ENCODE measurements at regions not wholly inside any gene's neighbourhood (a gene's known extent, or its start where the extent isn't known, plus 50 kb on each side); places are given as distances from the start of the nearest gene placed in this dataset.

DNA sequence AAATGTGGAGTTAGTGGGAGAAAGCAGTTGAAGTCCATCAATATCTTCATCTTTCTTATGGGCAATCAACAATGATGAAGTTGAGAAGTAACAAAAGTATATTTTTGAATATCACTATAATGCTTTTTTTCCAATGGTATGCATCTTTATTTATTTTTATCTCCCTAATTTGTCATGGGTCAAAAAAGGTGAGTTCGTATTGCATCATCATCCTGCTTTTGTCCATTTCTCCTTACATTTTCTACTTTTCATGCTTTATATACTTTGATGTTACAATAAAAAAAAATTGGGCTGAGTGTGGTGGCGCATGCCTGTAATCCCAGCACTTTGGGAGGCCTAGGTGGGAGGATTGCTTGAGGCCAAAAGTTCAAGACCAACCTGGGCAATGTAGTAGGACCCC lies 101.2 kb upstream of the STXBP5 start:
- Mint-ChIP-seq H3K36me3 (ENCODE audit: insufficient read depth, unreplicated experiment) (no peaks in the 10 kb centered on the region), H3K4me1 (ENCODE audit: low read depth, unreplicated experiment) (peaks cover 9% of the 10 kb centered on the region), H3K27ac (ENCODE audit: unreplicated experiment) (no peak overlapping the region), H3K9me3 (ENCODE audit: low read depth, unreplicated experiment) (no peaks in the 10 kb centered on the region), H3K27me3 (ENCODE audit: unreplicated experiment) (no peaks in the 10 kb centered on the region), H3K4me3 (ENCODE audit: low read depth, unreplicated experiment) (no peak overlapping the region)
- TF ChIP-seq CTCF (IDR thresholded peaks at IDR 0.05; ENCODE audit: unreplicated experiment): no peak
- CTCF ChIA-PET: no interaction called here
- BruUV-seq (replicated peaks): no TSS peak
- no peak for DNase-seq
- intact Hi-C loops (cut with micrococcal nuclease; ENCODE audit: unreplicated experiment): no loop called here

DNA sequence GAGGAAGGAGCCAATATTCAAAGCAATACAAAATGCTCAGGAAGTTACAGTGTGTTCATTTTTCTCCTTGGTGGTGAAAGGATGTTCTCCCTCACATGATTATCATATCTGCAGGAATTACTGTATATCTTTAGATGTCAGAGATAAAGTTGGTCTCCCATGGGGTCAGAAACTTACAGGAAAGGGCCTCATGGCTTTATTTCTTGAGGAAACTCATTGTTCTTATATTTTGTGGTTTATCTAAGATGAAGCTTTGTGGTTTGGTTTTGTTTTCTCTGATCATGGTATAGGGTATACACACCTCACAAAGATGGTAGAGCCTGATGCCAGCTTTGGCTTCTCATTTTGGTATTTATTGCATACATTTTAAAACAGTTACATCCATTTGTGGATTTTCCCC lies 100.5 kb upstream of the STXBP5 start:
- intact Hi-C loops (cut with micrococcal nuclease; ENCODE audit: unreplicated experiment): no loop called here
- no peaks in the 10 kb centered on the region for H3K36me3 Mint-ChIP-seq (ENCODE audit: insufficient read depth, unreplicated experiment)
- no peaks in the 10 kb centered on the region for H3K27me3 Mint-ChIP-seq (ENCODE audit: unreplicated experiment)
- peaks cover 9% of the 10 kb centered on the region for H3K4me1 Mint-ChIP-seq (ENCODE audit: low read depth, unreplicated experiment)
- no peaks in the 10 kb centered on the region for H3K9me3 Mint-ChIP-seq (ENCODE audit: low read depth, unreplicated experiment)
- H3K27ac Mint-ChIP-seq (ENCODE audit: unreplicated experiment): no peak overlapping the region
- CTCF ChIA-PET: no interaction called here
- no peak for DNase-seq
- no TSS peak for BruUV-seq (replicated peaks)
- no peak overlapping the region for H3K4me3 Mint-ChIP-seq (ENCODE audit: low read depth, unreplicated experiment)
- no peak for TF ChIP-seq CTCF (IDR thresholded peaks at IDR 0.05; ENCODE audit: unreplicated experiment)

DNA sequence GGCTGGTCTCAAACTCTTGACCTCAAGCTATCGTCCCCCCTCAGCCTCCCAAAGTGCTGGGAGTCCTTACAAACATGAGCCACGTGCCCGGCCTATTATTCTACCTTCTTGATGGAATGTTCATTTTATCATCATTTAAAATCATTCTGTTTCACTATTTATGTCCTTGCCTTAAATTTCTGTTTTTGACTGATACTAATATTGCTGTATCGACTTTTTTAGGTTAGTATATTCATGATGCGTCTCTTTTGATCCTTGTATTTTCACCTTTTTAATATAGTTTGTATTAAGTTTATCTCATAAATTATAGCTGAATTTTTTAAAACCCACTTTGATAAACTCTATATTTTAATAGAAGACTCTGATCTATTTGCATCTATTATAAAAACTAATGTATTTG lies 98.4 kb upstream of the STXBP5 start:
- no peak for TF ChIP-seq CTCF (IDR thresholded peaks at IDR 0.05; ENCODE audit: unreplicated experiment)
- Mint-ChIP-seq H3K27ac (ENCODE audit: unreplicated experiment) (no peak overlapping the region), H3K36me3 (ENCODE audit: insufficient read depth, unreplicated experiment) (no peaks in the 10 kb centered on the region), H3K4me3 (ENCODE audit: low read depth, unreplicated experiment) (no peak overlapping the region), H3K27me3 (ENCODE audit: unreplicated experiment) (no peaks in the 10 kb centered on the region), H3K4me1 (ENCODE audit: low read depth, unreplicated experiment) (peaks cover 9% of the 10 kb centered on the region), H3K9me3 (ENCODE audit: low read depth, unreplicated experiment) (no peaks in the 10 kb centered on the region)
- CTCF ChIA-PET: no interaction called here
- BruUV-seq (replicated peaks): no TSS peak
- intact Hi-C loops (cut with micrococcal nuclease; ENCODE audit: unreplicated experiment): no loop called here
- DNase-seq: no peak

- DNase-seq: no peak
- no peak for TF ChIP-seq CTCF (IDR thresholded peaks at IDR 0.05; ENCODE audit: unreplicated experiment)
- intact Hi-C loops (cut with micrococcal nuclease; ENCODE audit: unreplicated experiment): no loop called here
- CTCF ChIA-PET: interaction anchor here (0.8 kb wide), 1 partner anchor 26 kb away, joined by 3 read pairs; no protein-coding TSS in a partner anchor
- no peaks in the 10 kb centered on the region for H3K36me3 Mint-ChIP-seq (ENCODE audit: insufficient read depth, unreplicated experiment)
- BruUV-seq (replicated peaks): no TSS peak
- H3K27me3 Mint-ChIP-seq (ENCODE audit: unreplicated experiment): no peaks in the 10 kb centered on the region
- peaks cover 9% of the 10 kb centered on the region for H3K4me1 Mint-ChIP-seq (ENCODE audit: low read depth, unreplicated experiment)
- no peak overlapping the region for H3K4me3 Mint-ChIP-seq (ENCODE audit: low read depth, unreplicated experiment)
- no peak overlapping the region for H3K27ac Mint-ChIP-seq (ENCODE audit: unreplicated experiment)
- no peaks in the 10 kb centered on the region for H3K9me3 Mint-ChIP-seq (ENCODE audit: low read depth, unreplicated experiment)
Measured at GRCh38 chr6:147106759-147107401, 97.3 kb upstream of the STXBP5 start.
